OCI-LY1 (cell line): ENCODE measurements at regions not wholly inside any gene's neighbourhood (a gene's known extent, or its start where the extent isn't known, plus 50 kb on each side); places are given as distances from the start of the nearest gene placed in this dataset.

Source experiments
- H2AFZ ChIP-seq: fragments of 200-600 bp; sonication (generic), shearing (Covaris generic); 2 replicates; pipeline ENCODE4 v1.6.0; 2014; ENCODE audit warnings: antibody characterized with exemption, mild to moderate bottlenecking, low read length
- H3F3A ChIP-seq: fragments of 200-600 bp; sonication (generic), shearing (Covaris generic); 2 replicates; pipeline ENCODE4 v1.6.0; 2014; ENCODE audit warnings: mild to moderate bottlenecking, antibody characterized with exemption, low read length, moderate library complexity; ENCODE audit not compliant: insufficient read depth
- H3K27ac ChIP-seq: fragments of 200-600 bp; sonication (generic); 2 replicates; pipeline ENCODE4 v1.5.1; 2014; ENCODE audit warnings: low read length, mixed run types, mild to moderate bottlenecking, low read depth; ENCODE audit not compliant: poor library complexity, severe bottlenecking
- H3K27me3 ChIP-seq: fragments of 200-600 bp; sonication (generic); 2 replicates; pipeline ENCODE4 v1.6.0; 2014; ENCODE audit warnings: antibody characterized with exemption, mild to moderate bottlenecking, low read length, moderate library complexity; ENCODE audit not compliant: insufficient read depth
- H3K36me3 ChIP-seq: fragments of 200-600 bp; sonication (generic); 2 replicates; pipeline ENCODE4 v1.6.1; 2014; ENCODE audit warnings: mild to moderate bottlenecking, antibody characterized with exemption, low read length, moderate library complexity, mixed read lengths; ENCODE audit not compliant: insufficient read depth
- H3K4me1 ChIP-seq: fragments of 200-600 bp; sonication (generic); 2 replicates; pipeline ENCODE4 v1.5.1; 2014; ENCODE audit warnings: mild to moderate bottlenecking, low read length, moderate library complexity; ENCODE audit not compliant: insufficient read depth, severe bottlenecking
- H3K4me2 ChIP-seq: fragments of 200-600 bp; sonication (generic), shearing (Covaris generic); 2 replicates; pipeline ENCODE4 v1.6.1; 2014; ENCODE audit warnings: low read length
- H3K4me3 ChIP-seq: fragments of 200-600 bp; sonication (generic); 2 replicates; pipeline ENCODE4 v1.5.1; 2014; ENCODE audit warnings: low read length, low read depth, mild to moderate bottlenecking, mixed read lengths; ENCODE audit not compliant: poor library complexity, severe bottlenecking
- H3K79me2 ChIP-seq: fragments of 200-600 bp; shearing (Covaris generic); 2 replicates; pipeline ENCODE4 v1.6.1; 2016; ENCODE audit warnings: mixed run types, low read length, mixed read lengths; ENCODE audit not compliant: insufficient read depth
- H3K9ac ChIP-seq: fragments of 200-600 bp; sonication (generic), shearing (Covaris generic); 2 replicates; pipeline ENCODE4 v1.6.1; 2014; ENCODE audit warnings: mild to moderate bottlenecking, low read length, mixed read lengths
- H3K9me2 ChIP-seq: fragments of 200-600 bp; sonication (generic), shearing (Covaris generic); 2 replicates; pipeline ENCODE4 v1.6.1; 2014; ENCODE audit warnings: low read depth, mild to moderate bottlenecking, low read length, mixed read lengths
- H3K9me3 ChIP-seq: fragments of 200-600 bp; shearing (Covaris generic); 2 replicates; pipeline ENCODE4 v1.6.1; 2014; ENCODE audit warnings: low read length, mixed read lengths
- H4K20me1 ChIP-seq: fragments of 200-600 bp; sonication (generic), shearing (Covaris generic); 2 replicates; pipeline ENCODE4 v1.6.0; 2016; ENCODE audit warnings: mild to moderate bottlenecking, low read length; ENCODE audit not compliant: insufficient read depth
- EZH2 ChIP-seq: fragments of 200-600 bp; sonication (generic), shearing (Covaris generic); IDR thresholded peaks from 2 replicates; pipeline ENCODE4 v1.8.0; 2017; ENCODE audit warnings: borderline replicate concordance, mixed run types, mild to moderate bottlenecking, antibody characterized with exemption, low read length, moderate library complexity, mixed read lengths
- TF ChIP-seq, protein P1 (sequence below): fragments of 200-600 bp; sonication (generic), shearing (Covaris generic); IDR thresholded peaks from 2 replicates; pipeline ENCODE4 v1.5.1; 2017; ENCODE audit warnings: mild to moderate bottlenecking, antibody characterized with exemption, low read length, moderate library complexity, mixed read lengths

- Histone ChIP-seq H3K27me3 (no peaks in the 10 kb centered on the region), H2AFZ (no peak overlapping the region), H3K4me1 (peaks cover 20% of the 10 kb centered on the region), H3K9me3 (no peaks in the 10 kb centered on the region), H3K9me2 (no peaks in the 10 kb centered on the region), H3K36me3 (no peaks in the 10 kb centered on the region), H4K20me1 (no peaks in the 10 kb centered on the region), H3K4me3 (no peak overlapping the region), H3K4me2 (no peak overlapping the region; the same call in 1 of the 2 replicates), H3K9ac (no peak overlapping the region), H3K79me2 (no peaks in the 10 kb centered on the region), H3F3A (no peaks in the 10 kb centered on the region), H3K27ac (no peak overlapping the region)
- TF ChIP-seq, protein P1, sequence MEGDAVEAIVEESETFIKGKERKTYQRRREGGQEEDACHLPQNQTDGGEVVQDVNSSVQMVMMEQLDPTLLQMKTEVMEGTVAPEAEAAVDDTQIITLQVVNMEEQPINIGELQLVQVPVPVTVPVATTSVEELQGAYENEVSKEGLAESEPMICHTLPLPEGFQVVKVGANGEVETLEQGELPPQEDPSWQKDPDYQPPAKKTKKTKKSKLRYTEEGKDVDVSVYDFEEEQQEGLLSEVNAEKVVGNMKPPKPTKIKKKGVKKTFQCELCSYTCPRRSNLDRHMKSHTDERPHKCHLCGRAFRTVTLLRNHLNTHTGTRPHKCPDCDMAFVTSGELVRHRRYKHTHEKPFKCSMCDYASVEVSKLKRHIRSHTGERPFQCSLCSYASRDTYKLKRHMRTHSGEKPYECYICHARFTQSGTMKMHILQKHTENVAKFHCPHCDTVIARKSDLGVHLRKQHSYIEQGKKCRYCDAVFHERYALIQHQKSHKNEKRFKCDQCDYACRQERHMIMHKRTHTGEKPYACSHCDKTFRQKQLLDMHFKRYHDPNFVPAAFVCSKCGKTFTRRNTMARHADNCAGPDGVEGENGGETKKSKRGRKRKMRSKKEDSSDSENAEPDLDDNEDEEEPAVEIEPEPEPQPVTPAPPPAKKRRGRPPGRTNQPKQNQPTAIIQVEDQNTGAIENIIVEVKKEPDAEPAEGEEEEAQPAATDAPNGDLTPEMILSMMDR: no peak
- no peak for TF ChIP-seq EZH2
Observed at GRCh38 chr2:187826023-187826422, 271.8 kb upstream of the TFPI start.

DNA sequence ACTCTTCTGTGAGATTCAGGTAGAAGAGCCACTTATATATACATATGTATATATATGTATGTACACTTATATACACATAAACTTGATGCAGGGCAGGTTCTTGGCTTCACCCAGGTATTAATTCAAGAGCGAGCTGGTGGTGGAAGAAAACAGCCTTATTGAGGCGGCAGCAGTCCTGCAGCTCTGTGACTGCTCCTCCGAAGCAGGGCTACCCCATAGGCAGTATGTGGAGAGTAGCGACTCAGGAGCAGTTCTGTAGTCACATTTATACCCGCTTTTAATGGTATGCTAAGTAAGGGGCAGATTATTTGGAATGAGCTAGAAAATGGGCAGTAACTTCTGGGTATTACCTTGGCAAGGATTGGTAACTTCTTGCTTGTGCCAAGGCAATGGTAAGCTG lies 280.6 kb upstream of the TFPI start:
- H3K4me1 ChIP-seq: no peaks in the 10 kb centered on the region
- no peak overlapping the region for H3K4me2 ChIP-seq
- TF ChIP-seq, protein P1: no peak
- TF ChIP-seq EZH2: no peak
- no peaks in the 10 kb centered on the region for H3K79me2 ChIP-seq
- no peaks in the 10 kb centered on the region for H4K20me1 ChIP-seq
- H3K27me3 ChIP-seq: no peaks in the 10 kb centered on the region
- no peak overlapping the region for H3K9ac ChIP-seq
- no peaks in the 10 kb centered on the region; the same call in 1 of the 2 replicates for H3F3A ChIP-seq
- H3K36me3 ChIP-seq: no peaks in the 10 kb centered on the region
- H2AFZ ChIP-seq: no peak overlapping the region
- no peak overlapping the region for H3K27ac ChIP-seq
- no peaks in the 10 kb centered on the region for H3K9me2 ChIP-seq
- H3K4me3 ChIP-seq: no peak overlapping the region
- H3K9me3 ChIP-seq: no peaks in the 10 kb centered on the region

GRCh38 chr2:187838690-187839089 lies 284.5 kb upstream of the TFPI start:
- Histone ChIP-seq H2AFZ (no peak overlapping the region), H3K9me2 (no peaks in the 10 kb centered on the region), H3K27me3 (no peaks in the 10 kb centered on the region), H3K79me2 (no peaks in the 10 kb centered on the region), H3K9ac (no peak overlapping the region), H3K4me3 (no peak overlapping the region), H4K20me1 (no peaks in the 10 kb centered on the region), H3F3A (no peaks in the 10 kb centered on the region; the same call in 1 of the 2 replicates), H3K9me3 (no peaks in the 10 kb centered on the region), H3K4me2 (no peak overlapping the region), H3K27ac (no peak overlapping the region), H3K36me3 (no peaks in the 10 kb centered on the region), H3K4me1 (peaks cover 4% of the 10 kb centered on the region)
- TF ChIP-seq, protein P1: no peak
- no peak for TF ChIP-seq EZH2
